Panc1 (cell line): ENCODE measurements at regions not wholly inside any gene's neighbourhood (a gene's known extent, or its start where the extent isn't known, plus 50 kb on each side); places are given as distances from the start of the nearest gene placed in this dataset.

ENCODE experiments used
- ATAC-seq: fragments of 200-7000 bp; cut with Tn5 transposase; 2 replicates; pipeline ENCODE4 v1.9.1; 2020; ENCODE audit warnings: mild to moderate bottlenecking, moderate library complexity
- BruUV-seq: library from RNA; stranded (reverse); fragments of 400-500 nt; replicated peaks from 2 replicates; lab custom pipeline; 2021; lab: Mats Ljungman, UMichigan
- CTCF ChIA-PET: fragments of 300-600 bp; sonication (Branson Sonifier 250); formaldehyde crosslinking; loops from one replicate; lab custom pipeline; 2022; ENCODE audit warnings: antibody characterized with exemption; lab: Charles Lee
- POLR2A ChIA-PET: fragments of 300-600 bp; sonication (Branson Sonifier 250); formaldehyde crosslinking; loops from one replicate; lab custom pipeline; 2022; ENCODE audit warnings: antibody characterized with exemption; lab: Charles Lee
- DNase-seq: peaks from one replicate; pipeline ENCODE4 v3.0.0-alpha.2; 2010; ENCODE audit warnings: low read depth, low spot score
- H3K27ac ChIP-seq: 2 replicates; pipeline ENCODE4 v1.5.1; 2011; ENCODE audit warnings: mild to moderate bottlenecking, low read length, inconsistent platforms
- H3K27me3 ChIP-seq: fragments of 200-500 bp; sonication (Bioruptor generic); 2 replicates; pipeline ENCODE4 v1.6.0; 2014; ENCODE audit warnings: low read length, inconsistent platforms; ENCODE audit not compliant: control insufficient read depth, insufficient read depth
- H3K36me3 ChIP-seq: fragments of 200-500 bp; sonication (Bioruptor generic); 2 replicates; pipeline ENCODE4 v1.5.1; 2014; ENCODE audit warnings: inconsistent platforms, mild to moderate bottlenecking, low read length, moderate library complexity; ENCODE audit not compliant: control insufficient read depth, insufficient read depth
- H3K4me1 ChIP-seq: 2 replicates; pipeline ENCODE4 v1.5.1; 2011; ENCODE audit warnings: inconsistent platforms, mild to moderate bottlenecking, low read length, moderate library complexity; ENCODE audit not compliant: control insufficient read depth, insufficient read depth
- H3K4me3 ChIP-seq, 2 experiments: 2 replicates each; pipeline ENCODE4 v1.5.1; 2011 to 2012; ENCODE audit warnings: low read depth in 2 of 2, low read length in 2 of 2, mild to moderate bottlenecking in 2 of 2, inconsistent platforms in 1 of 2, moderate library complexity in 1 of 2
- H3K9me3 ChIP-seq: fragments of 200-500 bp; sonication (Bioruptor generic); 2 replicates; pipeline ENCODE4 v1.5.1; 2014; ENCODE audit warnings: low read depth, mild to moderate bottlenecking, inconsistent platforms, low read length, moderate library complexity; ENCODE audit not compliant: control insufficient read depth, insufficient read depth
- CTCF ChIP-seq: fragments of 450-650 bp; IDR thresholded peaks from 2 replicates; pipeline ENCODE4 v1.5.1; 2017; ENCODE audit warnings: mild to moderate bottlenecking
- POLR2AphosphoS5 ChIP-seq: IDR thresholded peaks from 2 replicates; pipeline ENCODE4 v1.6.1; 2012; ENCODE audit warnings: mild to moderate bottlenecking, low read depth, low read length, moderate library complexity
- REST ChIP-seq, 2 experiments: IDR thresholded peaks; 2 replicates each; pipeline ENCODE4 v1.6.1; 2011 to 2012; ENCODE audit warnings: low read depth in 2 of 2, control low read depth in 1 of 2, low read length in 1 of 2, mild to moderate bottlenecking in 1 of 2, moderate library complexity in 1 of 2; ENCODE audit not compliant: insufficient read depth in 1 of 2
- SIN3A ChIP-seq: IDR thresholded peaks from 2 replicates; pipeline ENCODE4 v1.6.1; 2012; ENCODE audit warnings: low read depth, mild to moderate bottlenecking, low read length, moderate library complexity, borderline replicate concordance; ENCODE audit not compliant: insufficient read depth
- TCF7L2 ChIP-seq: IDR thresholded peaks from 2 replicates; pipeline ENCODE4 v1.6.1; 2011; ENCODE audit warnings: mild to moderate bottlenecking, low read depth, low read length, inconsistent platforms
- in situ Hi-C: cut with HindIII; loops from 2 replicates; pipeline ENCODE4 v1.10.0; 2016; ENCODE audit warnings: low sequenced_read_pairs, low pct_unique_long_range_greater_than_20kb
- intact Hi-C: fragments of 100-400 bp; cut with micrococcal nuclease; formaldehyde crosslinking; loops from one replicate; pipeline ENCODE4 v1.10.0; 2022; ENCODE audit not compliant: unreplicated experiment

- intact Hi-C loops (no loop called here), in situ Hi-C loops (no loop called here)
- POLR2A ChIA-PET = interaction anchor here (0.6 kb wide), 1 partner anchor 471 kb away, joined by 3 read pairs; no protein-coding TSS in a partner anchor
- no TSS peak for BruUV-seq
- Histone ChIP-seq H3K36me3 (no peaks in the 10 kb centered on the region), H3K4me3 (no peak overlapping the region), H3K4me1 (no peaks in the 10 kb centered on the region), H3K9me3 (no peaks in the 10 kb centered on the region), H3K27ac (no peak overlapping the region), H3K27me3 (no peaks in the 10 kb centered on the region)
- ATAC-seq (no peak), DNase-seq (no peak)
- CTCF ChIA-PET = no interaction called here
- TF ChIP-seq POLR2AphosphoS5 = no peak
- no peak for TF ChIP-seq REST (IDR thresholded peaks at IDR 0.05; ENCODE audit: insufficient read depth in 1 of 2, low read depth in 2 of 2, low read length in 1 of 2)
- no peak for TF ChIP-seq TCF7L2
- TF ChIP-seq CTCF = no peak
These were observed 276.7 kb downstream of the C16orf95 start for GRCh38 chr16:87040169-87041117.

GRCh38 chr16:87041286-87041685 lies 275.9 kb downstream of the C16orf95 start:
- intact Hi-C loops (no loop called here), in situ Hi-C loops (no loop called here)
- Histone ChIP-seq H3K36me3 (no peaks in the 10 kb centered on the region), H3K9me3 (no peaks in the 10 kb centered on the region), H3K27me3 (no peaks in the 10 kb centered on the region), H3K27ac (no peak overlapping the region), H3K4me3 (no peak overlapping the region), H3K4me1 (no peaks in the 10 kb centered on the region)
- no peak for TF ChIP-seq SIN3A
- no peak for TF ChIP-seq TCF7L2
- ChIA-PET CTCF (no interaction called here), POLR2A (no interaction called here)
- BruUV-seq = no TSS peak
- no peak for ATAC-seq
- no peak for DNase-seq
